G401.6 (cell line): ENCODE measurements at regions not wholly inside any gene's neighbourhood (a gene's known extent, or its start where the extent isn't known, plus 50 kb on each side); places are given as distances from the start of the nearest gene placed in this dataset.

ENCODE experiments used
- FAIRE-seq: peaks from 2 replicates; lab custom pipeline; 2012; peaks lifted over from hg19 to GRCh38; lab: Jason Lieb, UNC

GRCh38 chr5:165201771-165202518, 1696.5 kb downstream of the MAT2B start:
- FAIRE-seq: no peak

- no peak for FAIRE-seq
These were observed 1697.1 kb downstream of the MAT2B start for GRCh38 chr5:165202519-165202910.

- peak; percentile 92 for FAIRE-seq
These were observed 1703.8 kb downstream of the MAT2B start for GRCh38 chr5:165209101-165209727.

- no peak for FAIRE-seq
These were observed 1719.1 kb downstream of the MAT2B start for GRCh38 chr5:165224366-165225045.

GRCh38 chr5:165227515-165227914, 1722.1 kb downstream of the MAT2B start:
- FAIRE-seq: no peak

- FAIRE-seq: no peak
These were observed 1722.8 kb downstream of the MAT2B start for GRCh38 chr5:165228184-165228583.

- FAIRE-seq: no peak
These were observed 1726.5 kb downstream of the MAT2B start for GRCh38 chr5:165231821-165232508.

GRCh38 chr5:165232509-165233028, 1727.2 kb downstream of the MAT2B start:
- no peak for FAIRE-seq

- FAIRE-seq: no peak
These were observed 1736.4 kb downstream of the MAT2B start for GRCh38 chr5:165241811-165242210.

GRCh38 chr5:165242646-165243045, 1737.2 kb downstream of the MAT2B start:
- FAIRE-seq: no peak

GRCh38 chr5:165244407-165244806, 1739.0 kb downstream of the MAT2B start:
- no peak for FAIRE-seq

- FAIRE-seq: no peak
These were observed 1752.9 kb downstream of the MAT2B start for GRCh38 chr5:165258197-165258771.

- FAIRE-seq: no peak
These were observed 1755.0 kb downstream of the MAT2B start for GRCh38 chr5:165260426-165260825.

GRCh38 chr5:165263536-165263935, 1758.1 kb downstream of the MAT2B start:
- FAIRE-seq: no peak

GRCh38 chr5:165266939-165267338, 1761.5 kb downstream of the MAT2B start:
- FAIRE-seq: no peak

- no peak for FAIRE-seq
These were observed 1767.0 kb downstream of the MAT2B start for GRCh38 chr5:165272436-165272835.

- FAIRE-seq: no peak
These were observed 1772.2 kb downstream of the MAT2B start for GRCh38 chr5:165277661-165278060.

GRCh38 chr5:165282491-165282890, 1777.1 kb downstream of the MAT2B start:
- no peak for FAIRE-seq

- FAIRE-seq: no peak
These were observed 1781.3 kb downstream of the MAT2B start for GRCh38 chr5:165286692-165287091.

GRCh38 chr5:165290535-165290934, 1785.1 kb downstream of the MAT2B start:
- no peak for FAIRE-seq

- FAIRE-seq: no peak
These were observed 1791.1 kb downstream of the MAT2B start for GRCh38 chr5:165296401-165297130.
